ENCODE measurements at regions not wholly inside any gene's neighbourhood (a gene's known extent, or its start where the extent isn't known, plus 50 kb on each side); places are given as distances from the start of the nearest gene placed in this dataset.

DNA sequence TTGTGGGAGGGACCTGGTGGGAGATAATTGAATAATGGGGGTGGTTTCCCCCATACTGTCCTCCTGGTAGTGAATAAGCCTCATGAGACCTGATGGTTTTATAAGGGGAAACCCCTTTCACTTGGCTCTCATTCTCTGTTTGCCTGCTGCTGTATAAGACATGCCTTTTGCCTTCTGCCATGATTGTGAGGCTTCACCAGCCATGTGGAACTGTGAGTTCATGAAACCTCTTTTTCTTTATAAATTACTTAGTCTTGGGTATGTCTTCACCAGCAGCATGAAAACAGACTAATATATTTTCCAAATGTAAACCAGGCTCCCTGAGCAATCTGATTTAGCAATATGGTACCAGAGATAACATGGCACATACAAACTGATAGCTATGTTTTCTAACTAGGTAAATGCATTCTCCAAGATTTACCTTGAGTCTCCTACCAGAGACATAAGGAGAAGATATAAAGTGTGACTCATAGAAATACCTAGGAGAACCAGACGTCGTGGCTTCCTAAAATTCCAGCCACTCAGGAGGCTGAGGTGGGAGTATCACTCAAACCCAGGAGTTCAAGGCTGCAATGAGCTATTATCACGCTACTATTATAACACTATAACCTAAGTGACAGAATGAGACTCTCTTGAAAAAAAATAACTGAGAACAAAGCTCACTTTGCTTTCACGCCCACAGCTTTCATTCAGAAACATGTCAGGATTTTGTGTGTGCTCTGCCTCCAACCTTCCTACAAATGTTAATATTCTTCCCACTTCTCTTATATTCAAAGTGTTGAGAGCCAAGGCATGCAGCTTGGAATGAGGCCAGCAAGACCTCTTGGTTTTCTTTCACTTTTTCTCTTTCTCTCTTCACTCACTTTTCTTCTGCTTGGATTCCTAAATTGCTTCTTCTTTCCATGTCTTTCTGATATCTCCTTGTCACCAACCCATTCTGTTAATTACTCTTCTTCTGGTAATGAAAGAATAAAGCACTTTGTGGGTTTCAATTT lies 263.9 kb upstream of the UBE2E3 start:
- DNase-seq (no peak), ATAC-seq (ENCODE audit: low read depth in 2 of 2) (no peak)
- H3K36me3 Mint-ChIP-seq: no peaks in the 10 kb centered on the region
- no peak overlapping the region for H3K27ac Mint-ChIP-seq
- no peak overlapping the region for H3K4me3 Mint-ChIP-seq
- H3K27me3 Mint-ChIP-seq: no peaks in the 10 kb centered on the region
- peaks cover 0 to 6% (median 3%) of the 10 kb centered on the region in 7 donors for H3K9me3 Mint-ChIP-seq
- no peaks in the 10 kb centered on the region for H3K4me1 Mint-ChIP-seq

DNA sequence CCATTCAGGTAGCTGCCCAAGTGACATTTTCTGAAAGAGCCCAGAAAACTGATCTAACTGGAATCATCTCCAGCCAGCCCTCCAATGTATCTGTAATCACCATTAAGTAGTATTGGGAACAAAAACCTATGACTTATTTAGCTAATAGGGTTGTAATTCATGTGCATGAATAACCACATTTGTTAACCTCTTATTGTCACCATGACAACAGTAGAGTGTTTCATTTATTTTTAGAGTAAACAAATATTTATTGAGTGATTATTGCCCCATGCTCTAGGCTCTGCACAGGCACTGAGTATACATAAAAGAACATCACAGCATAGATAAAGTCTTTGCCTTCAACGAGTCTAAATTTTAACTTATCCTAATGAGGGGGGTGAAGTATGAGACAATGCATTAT lies 265.4 kb upstream of the UBE2E3 start:
- H3K9me3 Mint-ChIP-seq: peaks cover 0 to 6% (median 3%) of the 10 kb centered on the region in 7 donors

GRCh38 chr2:180709392-180710145 lies 270.8 kb upstream of the UBE2E3 start:
- H3K36me3 Mint-ChIP-seq: no peaks in the 10 kb centered on the region
- no peak overlapping the region for H3K27ac Mint-ChIP-seq
- H3K9me3 Mint-ChIP-seq: peaks cover 0 to 6% (median 0%) of the 10 kb centered on the region in 7 donors
- no peak overlapping the region for H3K4me3 Mint-ChIP-seq
- ATAC-seq (ENCODE audit: low read depth in 2 of 2) (no peak), DNase-seq (no peak)
- no peaks in the 10 kb centered on the region for H3K4me1 Mint-ChIP-seq
- no peaks in the 10 kb centered on the region for H3K27me3 Mint-ChIP-seq

More for the DNA sequence above, 265.4 kb upstream of the UBE2E3 start:
- Mint-ChIP-seq H3K4me1 (no peaks in the 10 kb centered on the region), H3K4me3 (no peak overlapping the region), H3K27ac (no peak overlapping the region), H3K36me3 (no peaks in the 10 kb centered on the region), H3K27me3 (no peaks in the 10 kb centered on the region)
- ATAC-seq (ENCODE audit: low read depth in 2 of 2) (no peak), DNase-seq (no peak)

GRCh38 chr2:180707884-180708205 lies 272.6 kb upstream of the UBE2E3 start:
- peaks cover 0 to 3% (median 0%) of the 10 kb centered on the region in 7 donors for H3K9me3 Mint-ChIP-seq
- no peaks in the 10 kb centered on the region for H3K36me3 Mint-ChIP-seq
- no peak for ATAC-seq (ENCODE audit: low read depth in 2 of 2)
- no peaks in the 10 kb centered on the region for H3K27me3 Mint-ChIP-seq
- H3K27ac Mint-ChIP-seq: peak overlapping the region in 1 of 6 donors; percentile 12
- H3K4me3 Mint-ChIP-seq: no peak overlapping the region
- DNase-seq: no peak
- no peaks in the 10 kb centered on the region for H3K4me1 Mint-ChIP-seq

GRCh38 chr2:180707175-180707883 lies 273.1 kb upstream of the UBE2E3 start:
- H3K27me3 Mint-ChIP-seq: no peaks in the 10 kb centered on the region
- H3K36me3 Mint-ChIP-seq: no peaks in the 10 kb centered on the region
- H3K4me1 Mint-ChIP-seq: no peaks in the 10 kb centered on the region
- no peak overlapping the region for H3K4me3 Mint-ChIP-seq
- peak overlapping the region in 1 of 6 donors; percentile 12 for H3K27ac Mint-ChIP-seq
- ATAC-seq (ENCODE audit: low read depth in 2 of 2) (no peak), DNase-seq (no peak)
- H3K9me3 Mint-ChIP-seq: peaks cover 0 to 4% (median 0%) of the 10 kb centered on the region in 7 donors

DNA sequence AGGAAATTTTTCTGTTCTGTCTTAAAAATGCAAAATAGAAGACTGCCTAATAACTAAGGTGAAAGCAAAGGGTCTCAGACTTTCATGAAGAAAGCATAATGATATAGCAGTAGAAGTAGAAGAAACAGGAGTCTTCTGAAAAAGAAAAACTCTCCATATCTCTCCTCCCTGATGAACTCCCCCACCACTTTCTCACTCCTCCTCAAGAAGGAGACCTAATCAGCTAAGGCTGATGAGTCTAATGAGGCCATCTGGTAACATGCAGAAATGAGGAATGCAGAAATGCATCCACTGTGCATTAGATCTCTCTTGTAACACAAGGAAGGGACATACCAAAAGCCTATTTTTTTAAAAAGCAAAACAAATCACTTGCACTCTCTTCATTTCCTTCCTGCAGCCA lies 273.7 kb upstream of the UBE2E3 start:
- H3K36me3 Mint-ChIP-seq: no peaks in the 10 kb centered on the region
- no peak for DNase-seq
- no peaks in the 10 kb centered on the region for H3K27me3 Mint-ChIP-seq
- ATAC-seq (ENCODE audit: low read depth in 2 of 2): no peak
- peaks cover 0 to 4% (median 0%) of the 10 kb centered on the region in 7 donors for H3K9me3 Mint-ChIP-seq
- H3K27ac Mint-ChIP-seq: no peak overlapping the region
- no peak overlapping the region for H3K4me3 Mint-ChIP-seq
- no peaks in the 10 kb centered on the region for H3K4me1 Mint-ChIP-seq

DNA sequence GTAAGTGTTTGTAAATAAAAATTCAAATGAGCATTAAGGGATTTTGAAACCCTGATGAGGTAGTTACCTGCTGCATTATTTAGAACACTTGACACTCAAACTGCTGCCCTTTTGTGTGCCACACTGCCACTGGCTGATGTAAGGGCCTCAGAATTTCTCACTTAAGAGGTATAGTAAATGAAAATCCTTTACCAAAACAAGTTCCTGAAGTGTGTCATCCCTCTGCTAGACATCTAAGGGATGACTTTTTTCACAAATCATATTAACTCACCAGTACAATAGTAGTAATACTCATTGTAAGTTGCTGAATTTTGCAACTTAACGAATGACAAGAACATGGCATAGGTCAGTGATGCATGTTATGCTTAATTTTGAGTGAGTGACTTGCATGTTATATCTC lies 274.9 kb upstream of the UBE2E3 start:
- Mint-ChIP-seq H3K4me3 (no peak overlapping the region), H3K27me3 (no peaks in the 10 kb centered on the region), H3K27ac (peak overlapping the region in 1 of 6 donors; percentile 27), H3K36me3 (no peaks in the 10 kb centered on the region), H3K9me3 (peaks cover 0 to 4% (median 0%) of the 10 kb centered on the region in 7 donors), H3K4me1 (no peaks in the 10 kb centered on the region)
- ATAC-seq (ENCODE audit: low read depth in 2 of 2) (no peak), DNase-seq (no peak)

- Mint-ChIP-seq H3K9me3 (peaks cover 0 to 4% (median 0%) of the 10 kb centered on the region in 7 donors), H3K27ac (no peak overlapping the region), H3K36me3 (no peaks in the 10 kb centered on the region), H3K4me3 (no peak overlapping the region), H3K27me3 (no peaks in the 10 kb centered on the region), H3K4me1 (no peaks in the 10 kb centered on the region)
- ATAC-seq (ENCODE audit: low read depth in 2 of 2): no peak
- DNase-seq: no peak
These were observed 275.3 kb upstream of the UBE2E3 start for GRCh38 chr2:180705122-180705521.

DNA sequence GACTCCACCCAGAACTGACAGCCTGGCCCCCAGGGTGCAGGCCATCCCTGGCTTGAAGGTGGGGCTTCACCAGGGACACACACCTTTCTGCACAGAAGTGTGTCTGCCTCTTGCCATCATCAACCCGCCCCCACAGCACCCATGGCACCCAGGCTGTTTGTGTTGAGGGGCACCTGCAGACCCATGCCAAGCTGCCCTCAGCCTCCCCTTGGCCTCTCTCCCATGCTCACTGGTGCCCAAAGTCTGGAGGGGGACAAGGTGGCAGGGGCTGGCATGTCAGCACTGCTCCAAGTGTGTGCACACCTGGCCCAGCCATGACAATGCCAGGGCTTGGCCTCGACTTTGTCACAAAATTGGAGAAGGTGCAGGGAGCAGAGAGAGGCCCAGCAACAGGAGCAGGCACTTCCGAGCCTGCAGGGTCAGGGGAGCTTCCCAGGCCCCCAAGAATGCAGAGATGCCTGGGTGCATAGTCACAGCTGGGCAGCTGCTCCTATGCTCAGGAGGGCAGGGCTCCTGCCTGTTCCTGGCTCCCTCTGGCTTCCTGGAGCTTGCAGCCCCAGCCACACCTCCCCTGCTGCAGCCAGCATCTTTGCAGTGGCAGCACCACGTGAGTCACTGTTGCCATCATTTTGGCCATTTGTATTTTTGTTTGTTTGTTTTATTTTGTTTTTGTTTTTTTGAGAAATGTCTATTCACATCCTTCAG lies 280.6 kb upstream of the UBE2E3 start:
- H3K36me3 Mint-ChIP-seq: no peaks in the 10 kb centered on the region
- no peak overlapping the region for H3K27ac Mint-ChIP-seq
- no peak for DNase-seq
- no peak for ATAC-seq (ENCODE audit: low read depth in 2 of 2)
- peaks cover 0 to 4% (median 0%) of the 10 kb centered on the region in 7 donors for H3K9me3 Mint-ChIP-seq
- H3K4me3 Mint-ChIP-seq: no peak overlapping the region
- H3K4me1 Mint-ChIP-seq: no peaks in the 10 kb centered on the region
- H3K27me3 Mint-ChIP-seq: no peaks in the 10 kb centered on the region

DNA sequence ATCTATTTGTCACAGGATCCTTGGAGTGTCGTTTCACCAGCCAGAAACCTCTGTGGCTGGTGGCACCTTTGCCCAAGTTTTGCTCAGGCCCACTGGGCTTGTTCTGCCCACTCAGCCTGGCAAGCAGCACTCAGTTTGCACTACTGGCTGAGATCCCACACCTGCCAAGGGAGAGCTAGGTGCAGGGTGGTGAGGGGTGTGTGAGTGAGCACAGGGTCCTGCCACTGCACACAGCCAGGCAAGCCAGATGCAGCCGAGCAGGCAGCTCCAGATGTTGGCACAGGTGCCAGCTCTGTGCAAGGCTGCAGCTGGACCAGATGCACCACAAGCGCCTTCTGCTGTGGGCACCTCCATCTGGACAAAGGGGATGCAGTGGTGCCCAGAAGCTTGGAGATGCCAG lies 281.7 kb upstream of the UBE2E3 start:
- H3K4me1 Mint-ChIP-seq: no peaks in the 10 kb centered on the region
- H3K27me3 Mint-ChIP-seq: no peaks in the 10 kb centered on the region
- H3K36me3 Mint-ChIP-seq: no peaks in the 10 kb centered on the region
- H3K9me3 Mint-ChIP-seq: peaks cover 0 to 4% (median 0%) of the 10 kb centered on the region in 7 donors
- DNase-seq (no peak), ATAC-seq (ENCODE audit: low read depth in 2 of 2) (no peak)
- H3K4me3 Mint-ChIP-seq: no peak overlapping the region
- H3K27ac Mint-ChIP-seq: no peak overlapping the region

DNA sequence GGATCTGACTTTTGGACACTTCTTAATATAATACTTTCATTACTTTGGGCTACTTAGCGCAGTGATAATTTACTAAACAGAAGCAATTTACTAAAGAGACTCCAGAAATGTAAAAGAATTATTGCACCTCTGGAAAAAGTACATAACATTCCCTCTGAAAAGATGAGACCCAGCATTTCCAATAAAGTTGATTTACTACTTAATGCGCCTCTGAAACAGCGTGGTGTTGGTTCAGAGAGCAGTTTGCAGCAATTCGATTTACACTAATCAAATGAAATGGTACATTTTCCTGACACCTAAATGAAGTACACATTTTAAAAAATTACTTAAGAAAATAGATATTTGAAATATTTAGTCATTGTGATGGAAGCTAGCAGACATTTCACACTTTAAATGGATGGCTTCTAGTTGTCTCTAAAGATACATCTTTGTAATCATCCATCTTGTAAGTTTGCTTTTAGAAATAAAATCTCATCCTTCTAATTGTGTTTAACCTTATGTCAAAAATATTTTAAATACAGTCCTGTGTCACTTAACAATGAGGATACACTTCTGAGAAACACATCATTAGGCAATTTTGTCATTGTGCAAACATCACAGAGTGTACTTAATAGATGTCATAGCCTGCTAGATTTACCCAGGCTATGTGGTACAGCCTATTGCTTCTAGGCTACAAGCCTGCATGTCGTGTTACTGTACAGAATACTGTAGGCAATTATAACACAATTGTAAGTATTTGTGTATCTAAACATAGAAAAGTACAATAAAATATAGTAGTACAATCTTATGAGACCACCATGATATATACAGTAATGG lies 284.6 kb upstream of the UBE2E3 start:
- Mint-ChIP-seq H3K27ac (no peak overlapping the region), H3K9me3 (no peaks in the 10 kb centered on the region), H3K36me3 (no peaks in the 10 kb centered on the region), H3K27me3 (no peaks in the 10 kb centered on the region), H3K4me1 (no peaks in the 10 kb centered on the region), H3K4me3 (no peak overlapping the region)
- ATAC-seq (ENCODE audit: low read depth in 2 of 2) (no peak), DNase-seq (no peak)
